Suprapubic skin (tissue), 4 donors: ENCODE measurements at regions not wholly inside any gene's neighbourhood (a gene's known extent, or its start where the extent isn't known, plus 50 kb on each side); places are given as distances from the start of the nearest gene placed in this dataset.

Experiments
- POLR2A ChIP-seq, 2 donors: fragments of 450-650 bp; IDR thresholded peaks; one replicate each; pipeline ENCODE4 v1.6.1; 2017; ENCODE audit warnings: antibody characterized with exemption in 2 of 2, mild to moderate bottlenecking in 2 of 2, moderate library complexity in 2 of 2
- POLR2AphosphoS5 ChIP-seq, 3 donors: sonication (generic); formaldehyde crosslinking; IDR thresholded peaks; one replicate each; pipeline ENCODE4 v1.6.1; 2017; ENCODE audit warnings: antibody characterized with exemption in 3 of 3

- TF ChIP-seq POLR2A (IDR thresholded peaks at IDR 0.05) (no peak), POLR2AphosphoS5 (IDR thresholded peaks at IDR 0.05) (no peak)
Measured at GRCh38 chr12:31865023-31865422, 94.2 kb upstream of the RESF1 start.
